ENCODE measurements at regions not wholly inside any gene's neighbourhood (a gene's known extent, or its start where the extent isn't known, plus 50 kb on each side); places are given as distances from the start of the nearest gene placed in this dataset.

- no peak for TF ChIP-seq EZH2 (optimal IDR thresholded peaks at IDR 0.05; ENCODE audit: low read depth, low read length)
- TF ChIP-seq EZH2phosphoT487 (IDR thresholded peaks at IDR 0.05; ENCODE audit: low read length): no peak
- TF ChIP-seq CTCF (IDR thresholded peaks at IDR 0.05; ENCODE audit: low read length): no peak
- no peak for DNase-seq
- no peaks in the 10 kb centered on the region for H3K9me2 ChIP-seq (replicated peaks; ENCODE audit: insufficient read depth, low read length)
- no peaks in the 10 kb centered on the region for H3K4me1 ChIP-seq (ENCODE audit: low read length)
- H3K4me2 ChIP-seq (ENCODE audit: low read depth, low read length): no peak overlapping the region
- no peaks in the 10 kb centered on the region for H3K27me3 ChIP-seq (replicated peaks; ENCODE audit: insufficient read depth, low read length)
- no peak overlapping the region for H3K9ac ChIP-seq (ENCODE audit: low read length)
- H3K36me3 ChIP-seq (replicated peaks; ENCODE audit: insufficient read depth, low read length): no peaks in the 10 kb centered on the region
- no peaks in the 10 kb centered on the region for H3F3A ChIP-seq (ENCODE audit: insufficient read depth, low read length)
- H3K4me3 ChIP-seq (ENCODE audit: low read length): no peak overlapping the region
- H2AFZ ChIP-seq (ENCODE audit: low read length): no peak overlapping the region
- H3K9me3 ChIP-seq (replicated peaks; ENCODE audit: insufficient read depth, low read length): no peaks in the 10 kb centered on the region
- no peak overlapping the region for H3K27ac ChIP-seq (ENCODE audit: low read length)
- H3K79me2 ChIP-seq (ENCODE audit: low read length): no peaks in the 10 kb centered on the region
- H4K20me1 ChIP-seq (ENCODE audit: insufficient read depth, low read length): no peaks in the 10 kb centered on the region
These were observed 1651.5 kb downstream of the LRRC4C start for GRCh38 chr11:39807904-39808303.

GRCh38 chr11:39806652-39807051, 1652.8 kb downstream of the LRRC4C start:
- no peak overlapping the region for H3K4me3 ChIP-seq (ENCODE audit: low read length)
- H3K9me3 ChIP-seq (replicated peaks; ENCODE audit: insufficient read depth, low read length): no peaks in the 10 kb centered on the region
- no peaks in the 10 kb centered on the region for H3K4me1 ChIP-seq (ENCODE audit: low read length)
- no peak overlapping the region for H3K4me2 ChIP-seq (ENCODE audit: low read depth, low read length)
- TF ChIP-seq EZH2 (optimal IDR thresholded peaks at IDR 0.05; ENCODE audit: low read depth, low read length) (no peak), CTCF (IDR thresholded peaks at IDR 0.05; ENCODE audit: low read length) (no peak), EZH2phosphoT487 (IDR thresholded peaks at IDR 0.05; ENCODE audit: low read length) (no peak)
- H3K79me2 ChIP-seq (ENCODE audit: low read length): no peaks in the 10 kb centered on the region
- H3K36me3 ChIP-seq (replicated peaks; ENCODE audit: insufficient read depth, low read length): no peaks in the 10 kb centered on the region
- no peaks in the 10 kb centered on the region for H3F3A ChIP-seq (ENCODE audit: insufficient read depth, low read length)
- no peak overlapping the region for H3K27ac ChIP-seq (ENCODE audit: low read length)
- H2AFZ ChIP-seq (ENCODE audit: low read length): no peak overlapping the region
- H3K27me3 ChIP-seq (replicated peaks; ENCODE audit: insufficient read depth, low read length): no peaks in the 10 kb centered on the region
- no peaks in the 10 kb centered on the region for H3K9me2 ChIP-seq (replicated peaks; ENCODE audit: insufficient read depth, low read length)
- H3K9ac ChIP-seq (ENCODE audit: low read length): no peak overlapping the region
- H4K20me1 ChIP-seq (ENCODE audit: insufficient read depth, low read length): no peaks in the 10 kb centered on the region
- no peak for DNase-seq

- H3K9me2 ChIP-seq (replicated peaks; ENCODE audit: insufficient read depth, low read length): no peaks in the 10 kb centered on the region
- H3K27me3 ChIP-seq (replicated peaks; ENCODE audit: insufficient read depth, low read length): no peaks in the 10 kb centered on the region
- no peaks in the 10 kb centered on the region for H3K9me3 ChIP-seq (replicated peaks; ENCODE audit: insufficient read depth, low read length)
- H3K4me3 ChIP-seq (ENCODE audit: low read length): no peak overlapping the region
- H2AFZ ChIP-seq (ENCODE audit: low read length): no peak overlapping the region
- H3K9ac ChIP-seq (ENCODE audit: low read length): no peak overlapping the region
- no peaks in the 10 kb centered on the region for H3K4me1 ChIP-seq (ENCODE audit: low read length)
- no peaks in the 10 kb centered on the region for H3F3A ChIP-seq (ENCODE audit: insufficient read depth, low read length)
- no peaks in the 10 kb centered on the region for H3K79me2 ChIP-seq (ENCODE audit: low read length)
- no peaks in the 10 kb centered on the region for H4K20me1 ChIP-seq (ENCODE audit: insufficient read depth, low read length)
- TF ChIP-seq EZH2phosphoT487 (IDR thresholded peaks at IDR 0.05; ENCODE audit: low read length) (no peak), EZH2 (optimal IDR thresholded peaks at IDR 0.05; ENCODE audit: low read depth, low read length) (no peak), CTCF (IDR thresholded peaks at IDR 0.05; ENCODE audit: low read length) (no peak)
- no peak overlapping the region for H3K27ac ChIP-seq (ENCODE audit: low read length)
- no peaks in the 10 kb centered on the region for H3K36me3 ChIP-seq (replicated peaks; ENCODE audit: insufficient read depth, low read length)
- no peak for DNase-seq
- no peak overlapping the region for H3K4me2 ChIP-seq (ENCODE audit: low read depth, low read length)
These were observed 1655.2 kb downstream of the LRRC4C start for GRCh38 chr11:39804271-39804670.
